ENCODE measurements at regions not wholly inside any gene's neighbourhood (a gene's known extent, or its start where the extent isn't known, plus 50 kb on each side); places are given as distances from the start of the nearest gene placed in this dataset.
"Not testable (repeated sequence)": the region's sequence is repeated elsewhere in the genome, so short reads cannot be mapped to it uniquely, and the experiment has no call there.

- DNase-seq, result no peak
Measured at GRCh38 chr5:87588316-87588715, 175.6 kb upstream of the CCNH start.

GRCh38 chr5:87583704-87584103, 171.0 kb upstream of the CCNH start:
- not testable (repeated sequence) for DNase-seq

- DNase-seq, result no peak
Measured at GRCh38 chr5:87582149-87582548, 169.4 kb upstream of the CCNH start.

- no peak for DNase-seq
Measured at GRCh38 chr5:87581661-87582060, 168.9 kb upstream of the CCNH start.

GRCh38 chr5:87579678-87580077, 166.9 kb upstream of the CCNH start:
- no peak for DNase-seq

- no peak for DNase-seq
Measured at GRCh38 chr5:87576867-87577266, 164.1 kb upstream of the CCNH start.

GRCh38 chr5:87576306-87576705, 163.6 kb upstream of the CCNH start:
- not testable (repeated sequence) for DNase-seq

- no peak for DNase-seq
Measured at GRCh38 chr5:87574106-87574505, 161.4 kb upstream of the CCNH start.

GRCh38 chr5:87572611-87573010, 159.9 kb upstream of the CCNH start:
- DNase-seq, result no peak

- no peak for DNase-seq
Measured at GRCh38 chr5:87572090-87572489, 159.4 kb upstream of the CCNH start.

GRCh38 chr5:87570366-87570765, 157.6 kb upstream of the CCNH start:
- DNase-seq, result no peak

- DNase-seq, result no peak
Measured at GRCh38 chr5:87562068-87562467, 149.3 kb upstream of the CCNH start.

- no peak for DNase-seq
Measured at GRCh38 chr5:87560528-87560927, 147.8 kb upstream of the CCNH start.

GRCh38 chr5:87551911-87552310, 139.2 kb upstream of the CCNH start:
- no peak for DNase-seq

GRCh38 chr5:87541676-87542075, 128.9 kb upstream of the CCNH start:
- no peak for DNase-seq

- peak; percentile 78 for DNase-seq
Measured at GRCh38 chr5:87541033-87541432, 128.3 kb upstream of the CCNH start.

GRCh38 chr5:87539839-87540238, 127.1 kb upstream of the CCNH start:
- DNase-seq, result no peak

GRCh38 chr5:87536365-87536764, 123.6 kb upstream of the CCNH start:
- no peak for DNase-seq

- DNase-seq, result no peak
Measured at GRCh38 chr5:87535706-87536105, 123.0 kb upstream of the CCNH start.

- DNase-seq, result no peak
Measured at GRCh38 chr5:87529486-87530076, 116.9 kb upstream of the CCNH start.

GRCh38 chr5:87526131-87526530, 113.4 kb upstream of the CCNH start:
- DNase-seq, result no peak

GRCh38 chr5:87524217-87524616, 111.5 kb upstream of the CCNH start:
- DNase-seq, result no peak

- not testable (repeated sequence) for DNase-seq
Measured at GRCh38 chr5:87511778-87512177, 99.0 kb upstream of the CCNH start.

GRCh38 chr5:87503004-87503403, 90.3 kb upstream of the CCNH start:
- DNase-seq, result no peak

Data from COR-L47 (cell line).